ENCODE measurements at regions not wholly inside any gene's neighbourhood (a gene's known extent, or its start where the extent isn't known, plus 50 kb on each side); places are given as distances from the start of the nearest gene placed in this dataset.
A peak's percentile ranks its signal among the peaks of the same experiment; 100 is the strongest.
"Not testable (repeated sequence)": the region's sequence is repeated elsewhere in the genome, so short reads cannot be mapped to it uniquely, and the experiment has no call there.

- no peak overlapping the region for H3K27ac Mint-ChIP-seq
- no peak for DNase-seq
- H3K9me3 Mint-ChIP-seq = peaks cover 15% of the 10 kb centered on the region
- H3K27me3 Mint-ChIP-seq = no peaks in the 10 kb centered on the region
- H3K36me3 Mint-ChIP-seq = peaks cover 2% of the 10 kb centered on the region
- H3K4me3 Mint-ChIP-seq = no peak overlapping the region
- peaks cover 11% of the 10 kb centered on the region for H3K4me1 Mint-ChIP-seq
- CTCF ChIA-PET = no interaction called here
Measured at GRCh38 chr7:115208710-115209560, 287.0 kb downstream of the MDFIC start.

- DNase-seq, H3K4me3 Mint-ChIP-seq, H3K36me3 Mint-ChIP-seq, CTCF ChIA-PET, H3K27ac Mint-ChIP-seq, H3K27me3 Mint-ChIP-seq: not testable (repeated sequence)
- H3K9me3 Mint-ChIP-seq = peaks cover 15% of the 10 kb centered on the region
- H3K4me1 Mint-ChIP-seq = peaks cover 11% of the 10 kb centered on the region
Measured at GRCh38 chr7:115206374-115206773, 284.5 kb downstream of the MDFIC start.

GRCh38 chr7:115198143-115198542 is 276.2 kb downstream of the MDFIC start:
- CTCF ChIA-PET = no interaction called here
- no peak for DNase-seq
- Mint-ChIP-seq H3K9me3 (no peaks in the 10 kb centered on the region), H3K27me3 (peaks cover 6% of the 10 kb centered on the region), H3K27ac (no peak overlapping the region), H3K36me3 (no peaks in the 10 kb centered on the region), H3K4me3 (no peak overlapping the region), H3K4me1 (no peaks in the 10 kb centered on the region)

GRCh38 chr7:115195208-115195607 is 273.3 kb downstream of the MDFIC start:
- Mint-ChIP-seq H3K27me3 (no peaks in the 10 kb centered on the region), H3K4me1 (no peaks in the 10 kb centered on the region), H3K36me3 (no peaks in the 10 kb centered on the region), H3K9me3 (no peaks in the 10 kb centered on the region), H3K27ac (no peak overlapping the region), H3K4me3 (no peak overlapping the region)
- DNase-seq = no peak
- CTCF ChIA-PET = no interaction called here

GRCh38 chr7:115191526-115191925 is 269.6 kb downstream of the MDFIC start:
- CTCF ChIA-PET = no interaction called here
- Mint-ChIP-seq H3K27me3 (no peaks in the 10 kb centered on the region), H3K4me1 (no peaks in the 10 kb centered on the region), H3K27ac (no peak overlapping the region), H3K9me3 (no peaks in the 10 kb centered on the region), H3K4me3 (no peak overlapping the region), H3K36me3 (no peaks in the 10 kb centered on the region)
- DNase-seq = no peak

GRCh38 chr7:115183431-115184057 is 261.6 kb downstream of the MDFIC start:
- H3K4me3 Mint-ChIP-seq = no peak overlapping the region
- no peaks in the 10 kb centered on the region for H3K36me3 Mint-ChIP-seq
- H3K27me3 Mint-ChIP-seq = no peaks in the 10 kb centered on the region
- peak overlapping the region; percentile 1 for H3K27ac Mint-ChIP-seq
- peaks cover 14% of the 10 kb centered on the region for H3K4me1 Mint-ChIP-seq
- CTCF ChIA-PET = no interaction called here
- no peak for DNase-seq
- H3K9me3 Mint-ChIP-seq = no peaks in the 10 kb centered on the region

- CTCF ChIA-PET = no interaction called here
- Mint-ChIP-seq H3K27ac (no peak overlapping the region), H3K9me3 (peaks cover 3% of the 10 kb centered on the region)
Measured at GRCh38 chr7:115178835-115179234, 256.9 kb downstream of the MDFIC start.

GRCh38 chr7:115177823-115178222 is 255.9 kb downstream of the MDFIC start:
- H3K27ac Mint-ChIP-seq = no peak overlapping the region
- CTCF ChIA-PET = no interaction called here
- H3K9me3 Mint-ChIP-seq = peaks cover 3% of the 10 kb centered on the region
- no peaks in the 10 kb centered on the region for H3K27me3 Mint-ChIP-seq
- no peaks in the 10 kb centered on the region for H3K4me1 Mint-ChIP-seq
- DNase-seq = no peak
- no peak overlapping the region for H3K4me3 Mint-ChIP-seq
- H3K36me3 Mint-ChIP-seq = no peaks in the 10 kb centered on the region

More at GRCh38 chr7:115178835-115179234, 256.9 kb downstream of the MDFIC start:
- Mint-ChIP-seq H3K36me3 (no peaks in the 10 kb centered on the region), H3K27me3 (no peaks in the 10 kb centered on the region), H3K4me1 (peaks cover 8% of the 10 kb centered on the region), H3K4me3 (no peak overlapping the region)
- no peak for DNase-seq

- H3K4me1 Mint-ChIP-seq = no peaks in the 10 kb centered on the region
- peaks cover 3% of the 10 kb centered on the region for H3K9me3 Mint-ChIP-seq
- CTCF ChIA-PET = no interaction called here
- H3K36me3 Mint-ChIP-seq = no peaks in the 10 kb centered on the region
- no peak overlapping the region for H3K27ac Mint-ChIP-seq
- no peak overlapping the region for H3K4me3 Mint-ChIP-seq
- H3K27me3 Mint-ChIP-seq = no peaks in the 10 kb centered on the region
- DNase-seq = no peak
Measured at GRCh38 chr7:115177103-115177502, 255.2 kb downstream of the MDFIC start.

- H3K36me3 Mint-ChIP-seq, DNase-seq, CTCF ChIA-PET, H3K27ac Mint-ChIP-seq, H3K4me3 Mint-ChIP-seq, H3K27me3 Mint-ChIP-seq, H3K9me3 Mint-ChIP-seq, H3K4me1 Mint-ChIP-seq: not testable (repeated sequence)
Measured at GRCh38 chr7:115172397-115172796, 250.5 kb downstream of the MDFIC start.

- no peaks in the 10 kb centered on the region for H3K9me3 Mint-ChIP-seq
- CTCF ChIA-PET = interaction anchor here (1.4 kb wide), 1 partner anchor 288 kb away, joined by 5 read pairs; no protein-coding TSS in a partner anchor
- H3K27ac Mint-ChIP-seq = no peak overlapping the region
- no peak for DNase-seq
- H3K4me1 Mint-ChIP-seq = no peaks in the 10 kb centered on the region
- H3K27me3 Mint-ChIP-seq = no peaks in the 10 kb centered on the region
- H3K4me3 Mint-ChIP-seq = no peak overlapping the region
- no peaks in the 10 kb centered on the region for H3K36me3 Mint-ChIP-seq
Measured at GRCh38 chr7:115153769-115154477, 232.0 kb downstream of the MDFIC start.

GRCh38 chr7:115153176-115153575 is 231.3 kb downstream of the MDFIC start:
- no peak overlapping the region for H3K4me3 Mint-ChIP-seq
- CTCF ChIA-PET = interaction anchor here (1.2 to 1.4 kb wide), 2 partner anchors 11 to 288 kb away, joined by 4 to 5 read pairs; no protein-coding TSS in a partner anchor
- H3K4me1 Mint-ChIP-seq = no peaks in the 10 kb centered on the region
- H3K9me3 Mint-ChIP-seq = no peaks in the 10 kb centered on the region
- no peak overlapping the region for H3K27ac Mint-ChIP-seq
- H3K36me3 Mint-ChIP-seq = no peaks in the 10 kb centered on the region
- no peaks in the 10 kb centered on the region for H3K27me3 Mint-ChIP-seq
- DNase-seq = no peak

- peaks cover 9% of the 10 kb centered on the region for H3K4me1 Mint-ChIP-seq
- CTCF ChIA-PET = no interaction called here
- no peaks in the 10 kb centered on the region for H3K36me3 Mint-ChIP-seq
- DNase-seq = no peak
- no peaks in the 10 kb centered on the region for H3K9me3 Mint-ChIP-seq
- peak overlapping the region; percentile 46 for H3K27ac Mint-ChIP-seq
- H3K4me3 Mint-ChIP-seq = no peak overlapping the region
- peaks cover 4% of the 10 kb centered on the region for H3K27me3 Mint-ChIP-seq
Measured at GRCh38 chr7:115146148-115146547, 224.3 kb downstream of the MDFIC start.

- DNase-seq = no peak
- peaks cover 4% of the 10 kb centered on the region for H3K27me3 Mint-ChIP-seq
- peaks cover under 1% of the 10 kb centered on the region for H3K36me3 Mint-ChIP-seq
- H3K4me1 Mint-ChIP-seq = peaks cover 9% of the 10 kb centered on the region
- no peaks in the 10 kb centered on the region for H3K9me3 Mint-ChIP-seq
- CTCF ChIA-PET = no interaction called here
- H3K4me3 Mint-ChIP-seq = no peak overlapping the region
- H3K27ac Mint-ChIP-seq = no peak overlapping the region
Measured at GRCh38 chr7:115145512-115145911, 223.6 kb downstream of the MDFIC start.

All from activated naive CD4-positive, alpha-beta T cell treated with anti-CD3 and anti-CD28 coated beads, Interleukin-2, amount 10 ng/mL, durations not matched to agents 7 days and 5 days (primary cell).